ENCODE measurements at regions not wholly inside any gene's neighbourhood (a gene's known extent, or its start where the extent isn't known, plus 50 kb on each side); places are given as distances from the start of the nearest gene placed in this dataset.

DNA sequence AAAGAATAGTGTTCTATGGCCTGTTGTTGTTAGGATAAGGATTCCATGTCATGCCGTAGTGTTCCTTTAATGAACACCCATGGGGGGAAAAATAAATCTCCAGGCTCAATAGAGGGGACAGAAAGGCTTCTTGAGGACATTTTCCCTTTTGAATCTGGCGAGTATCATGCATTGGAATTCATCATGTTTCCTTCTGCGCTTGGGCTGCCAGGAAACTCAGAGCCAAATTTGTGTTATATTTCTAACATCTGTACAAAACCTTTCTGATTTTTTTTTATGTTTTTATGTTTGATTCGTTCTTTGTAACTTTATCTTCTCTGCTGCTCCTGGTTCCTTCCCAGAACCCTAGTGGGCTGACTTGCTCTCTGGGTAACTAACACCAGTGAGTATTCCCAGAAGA, 1163.3 kb downstream of the VRK1 start:
- H3K27me3 ChIP-seq, result no peaks in the 10 kb centered on the region
- H3K36me3 ChIP-seq, result no peaks in the 10 kb centered on the region
- TF ChIP-seq, protein P1, sequence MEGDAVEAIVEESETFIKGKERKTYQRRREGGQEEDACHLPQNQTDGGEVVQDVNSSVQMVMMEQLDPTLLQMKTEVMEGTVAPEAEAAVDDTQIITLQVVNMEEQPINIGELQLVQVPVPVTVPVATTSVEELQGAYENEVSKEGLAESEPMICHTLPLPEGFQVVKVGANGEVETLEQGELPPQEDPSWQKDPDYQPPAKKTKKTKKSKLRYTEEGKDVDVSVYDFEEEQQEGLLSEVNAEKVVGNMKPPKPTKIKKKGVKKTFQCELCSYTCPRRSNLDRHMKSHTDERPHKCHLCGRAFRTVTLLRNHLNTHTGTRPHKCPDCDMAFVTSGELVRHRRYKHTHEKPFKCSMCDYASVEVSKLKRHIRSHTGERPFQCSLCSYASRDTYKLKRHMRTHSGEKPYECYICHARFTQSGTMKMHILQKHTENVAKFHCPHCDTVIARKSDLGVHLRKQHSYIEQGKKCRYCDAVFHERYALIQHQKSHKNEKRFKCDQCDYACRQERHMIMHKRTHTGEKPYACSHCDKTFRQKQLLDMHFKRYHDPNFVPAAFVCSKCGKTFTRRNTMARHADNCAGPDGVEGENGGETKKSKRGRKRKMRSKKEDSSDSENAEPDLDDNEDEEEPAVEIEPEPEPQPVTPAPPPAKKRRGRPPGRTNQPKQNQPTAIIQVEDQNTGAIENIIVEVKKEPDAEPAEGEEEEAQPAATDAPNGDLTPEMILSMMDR (IDR thresholded peaks at IDR 0.05), result no peak
- intact Hi-C loops (cut with DNase I), result no loop called here
- H3K4me1 ChIP-seq, result no peaks in the 10 kb centered on the region
- no peak overlapping the region for H3K4me3 ChIP-seq
- H3K9me3 ChIP-seq, result no peaks in the 10 kb centered on the region
- no peak for DNase-seq
- no peak overlapping the region for H3K9ac ChIP-seq (ENCODE audit: low read depth in 2 of 2, low read length in 2 of 2)
- no peak overlapping the region for H3K27ac ChIP-seq

- Histone ChIP-seq H3K36me3 (no peaks in the 10 kb centered on the region), H3K9ac (ENCODE audit: low read depth in 2 of 2, low read length in 2 of 2) (no peak overlapping the region), H3K27me3 (no peaks in the 10 kb centered on the region), H3K9me3 (no peaks in the 10 kb centered on the region), H3K27ac (no peak overlapping the region), H3K4me1 (no peaks in the 10 kb centered on the region), H3K4me3 (no peak overlapping the region)
- DNase-seq, result no peak
- intact Hi-C loops (cut with DNase I), result no loop called here
- TF ChIP-seq, protein P1 (IDR thresholded peaks at IDR 0.05), result no peak
Observed at GRCh38 chr14:97970222-97970621, 1173.0 kb downstream of the VRK1 start.

DNA sequence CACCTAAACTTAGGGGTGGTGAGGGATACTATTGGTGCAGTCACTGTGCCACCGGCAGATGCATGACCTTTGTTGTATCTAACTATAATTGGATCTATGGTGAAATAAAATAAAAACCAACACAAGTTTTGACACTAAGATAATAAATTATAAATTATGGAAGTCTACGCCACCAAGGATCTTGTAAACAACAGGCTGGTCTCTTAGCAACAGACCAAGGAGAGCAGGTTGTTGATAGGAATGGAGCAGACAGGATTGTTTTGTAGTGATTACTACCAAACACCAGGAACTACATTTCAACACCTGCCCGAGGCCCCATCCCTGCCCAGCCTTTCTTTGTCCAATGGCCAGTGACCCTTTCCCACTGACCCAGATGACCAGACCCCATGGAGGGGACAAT, 1178.0 kb downstream of the VRK1 start:
- H3K4me3 ChIP-seq, result no peak overlapping the region
- no peaks in the 10 kb centered on the region for H3K36me3 ChIP-seq
- intact Hi-C loops (cut with DNase I), result no loop called here
- H3K27me3 ChIP-seq, result no peaks in the 10 kb centered on the region
- no peaks in the 10 kb centered on the region for H3K9me3 ChIP-seq
- DNase-seq, result no peak
- TF ChIP-seq, protein P1 (IDR thresholded peaks at IDR 0.05), result no peak
- H3K27ac ChIP-seq, result no peak overlapping the region
- H3K4me1 ChIP-seq, result peaks cover 6% of the 10 kb centered on the region
- no peak overlapping the region for H3K9ac ChIP-seq (ENCODE audit: low read depth in 2 of 2, low read length in 2 of 2)

DNA sequence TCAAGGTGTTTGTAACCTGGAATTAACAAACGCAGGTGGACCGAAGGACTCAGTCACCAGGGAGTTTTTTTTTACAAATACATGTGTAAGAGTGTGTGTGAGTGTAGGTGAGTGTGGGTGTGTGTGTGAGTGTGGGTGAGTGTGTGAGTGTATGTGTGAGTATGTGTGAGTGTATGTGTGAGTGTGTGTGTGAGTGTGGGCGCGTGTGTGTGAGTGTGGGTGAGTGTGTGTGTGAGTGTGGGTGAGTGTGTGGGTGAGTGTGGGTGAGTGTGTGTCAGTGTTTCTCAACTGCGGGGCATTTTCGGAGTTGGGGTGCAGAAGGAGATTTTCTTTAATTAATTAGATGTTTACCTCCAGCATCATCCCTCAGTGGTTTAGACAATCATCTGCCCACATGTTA, 1178.8 kb downstream of the VRK1 start:
- H3K9me3 ChIP-seq, result no peaks in the 10 kb centered on the region
- H3K4me1 ChIP-seq, result peaks cover 6% of the 10 kb centered on the region
- no peak for DNase-seq
- TF ChIP-seq, protein P1 (IDR thresholded peaks at IDR 0.05), result no peak
- H3K27ac ChIP-seq, result no peak overlapping the region
- H3K4me3 ChIP-seq, result no peak overlapping the region
- H3K9ac ChIP-seq (ENCODE audit: low read depth in 2 of 2, low read length in 2 of 2), result peak overlapping the region in 1 of 2 donors; percentile 12
- intact Hi-C loops (cut with DNase I), result no loop called here
- H3K36me3 ChIP-seq, result no peaks in the 10 kb centered on the region
- no peaks in the 10 kb centered on the region for H3K27me3 ChIP-seq

DNA sequence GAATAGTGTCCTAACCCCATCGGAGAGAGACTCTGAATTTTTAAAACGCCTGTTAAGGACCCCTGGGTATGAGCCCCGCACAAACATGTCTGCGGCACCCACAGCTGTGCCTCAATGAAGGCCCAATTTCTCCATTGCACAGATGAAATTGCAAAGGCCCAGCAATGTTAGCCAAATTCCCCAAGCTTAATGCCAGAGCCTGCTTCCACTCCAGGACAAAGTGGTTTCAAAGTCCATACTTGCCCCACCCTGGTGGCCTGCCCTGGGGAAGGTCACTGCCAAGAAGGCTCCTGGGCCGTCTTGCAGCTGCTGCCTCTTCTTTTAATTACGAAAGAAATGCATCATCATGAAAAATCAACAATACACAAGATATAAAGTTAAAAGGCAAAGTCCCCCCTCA, 1179.7 kb downstream of the VRK1 start:
- Histone ChIP-seq H3K9ac (ENCODE audit: low read depth in 2 of 2, low read length in 2 of 2) (no peak overlapping the region), H3K9me3 (no peaks in the 10 kb centered on the region), H3K4me1 (peaks cover 6% of the 10 kb centered on the region), H3K4me3 (peak overlapping the region; percentile 19), H3K36me3 (no peaks in the 10 kb centered on the region), H3K27me3 (no peaks in the 10 kb centered on the region), H3K27ac (peak overlapping the region; percentile 65)
- intact Hi-C loops (cut with DNase I), result no loop called here
- TF ChIP-seq, protein P1 (IDR thresholded peaks at IDR 0.05), result no peak
- DNase-seq, result peak; percentile 74

All from colonic mucosa (tissue), 4 donors.